OCI-LY7 (cell line): ENCODE measurements at regions not wholly inside any gene's neighbourhood (a gene's known extent, or its start where the extent isn't known, plus 50 kb on each side); places are given as distances from the start of the nearest gene placed in this dataset.

Experiments used
- CTCF ChIP-seq: fragments of 200-600 bp; sonication (generic); conservative IDR thresholded peaks from 2 replicates; pipeline ENCODE4 v1.5.1; 2014; ENCODE audit warnings: mild to moderate bottlenecking, antibody characterized with exemption, low read length, moderate library complexity, mixed read lengths
- EZH2phosphoT487 ChIP-seq: fragments of 200-600 bp; sonication (generic); IDR thresholded peaks from 2 replicates; pipeline ENCODE4 v1.6.1; 2018; ENCODE audit warnings: low read depth, borderline replicate concordance, mild to moderate bottlenecking, mixed run types, antibody characterized with exemption, low read length, moderate library complexity, mixed read lengths

- no peak for TF ChIP-seq CTCF
- no peak for TF ChIP-seq EZH2phosphoT487
Measured at GRCh38 chr2:139631966-139632365, 851.8 kb upstream of the NXPH2 start.
